GM13977 (cell line): ENCODE measurements at regions not wholly inside any gene's neighbourhood (a gene's known extent, or its start where the extent isn't known, plus 50 kb on each side); places are given as distances from the start of the nearest gene placed in this dataset.

ENCODE experiments used
- DNase-seq: peaks from one replicate; pipeline ENCODE4 v3.0.0; 2012; ENCODE audit warnings: low spot score
- CTCF ChIP-seq: IDR thresholded peaks from 2 replicates; pipeline ENCODE4 v1.5.1; 2012; ENCODE audit warnings: mild to moderate bottlenecking, control low read depth; ENCODE audit not compliant: insufficient read depth; ENCODE audit errors: extremely low read depth, missing control alignments
- in situ Hi-C: fragments of 300-500 bp; cut with MboI; formaldehyde crosslinking; loops from one replicate; pipeline ENCODE4 v1.12.0; 2022; ENCODE audit warnings: low sequenced_read_pairs, low pct_unique_long_range_greater_than_20kb, mixed read lengths, inconsistent platforms; ENCODE audit not compliant: unreplicated experiment

- in situ Hi-C loops: no loop called here
- TF ChIP-seq CTCF: no peak
- DNase-seq: no peak
Observed at GRCh38 chr2:21676676-21677075, 552.9 kb downstream of the TDRD15 start.

- no peak for DNase-seq
- in situ Hi-C loops: no loop called here
- TF ChIP-seq CTCF: no peak
Observed at GRCh38 chr2:21683838-21684237, 560.1 kb downstream of the TDRD15 start.

- TF ChIP-seq CTCF: no peak
- DNase-seq: no peak
- in situ Hi-C loops: no loop called here
Observed at GRCh38 chr2:21687589-21687988, 563.8 kb downstream of the TDRD15 start.

- in situ Hi-C loops: no loop called here
- TF ChIP-seq CTCF: no peak
- DNase-seq: no peak
Observed at GRCh38 chr2:21690005-21690404, 566.2 kb downstream of the TDRD15 start.

DNA sequence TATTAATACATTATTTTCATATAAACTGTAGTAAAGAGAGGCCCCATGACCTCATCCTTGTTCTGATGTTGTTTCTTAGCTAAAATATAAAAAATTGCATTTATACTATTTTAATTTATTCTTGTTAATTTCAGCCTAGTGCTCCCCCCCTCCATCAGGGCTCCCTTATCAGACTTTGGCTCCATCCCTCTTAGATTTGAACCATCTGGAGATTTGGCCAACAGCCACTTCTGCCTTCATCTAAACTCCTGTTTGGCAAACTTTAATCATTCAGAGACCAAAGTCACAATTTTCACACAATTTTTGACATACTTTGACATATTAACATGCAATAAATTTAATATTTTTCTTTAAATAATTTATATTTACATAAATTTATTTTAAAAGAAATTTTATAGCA, 569.3 kb downstream of the TDRD15 start:
- no peak for TF ChIP-seq CTCF
- in situ Hi-C loops: no loop called here
- DNase-seq: no peak

- no peak for TF ChIP-seq CTCF
- in situ Hi-C loops: no loop called here
- DNase-seq: no peak
Observed at GRCh38 chr2:21694079-21694878, 570.5 kb downstream of the TDRD15 start.
